ENCODE measurements at regions not wholly inside any gene's neighbourhood (a gene's known extent, or its start where the extent isn't known, plus 50 kb on each side); places are given as distances from the start of the nearest gene placed in this dataset.

DNA sequence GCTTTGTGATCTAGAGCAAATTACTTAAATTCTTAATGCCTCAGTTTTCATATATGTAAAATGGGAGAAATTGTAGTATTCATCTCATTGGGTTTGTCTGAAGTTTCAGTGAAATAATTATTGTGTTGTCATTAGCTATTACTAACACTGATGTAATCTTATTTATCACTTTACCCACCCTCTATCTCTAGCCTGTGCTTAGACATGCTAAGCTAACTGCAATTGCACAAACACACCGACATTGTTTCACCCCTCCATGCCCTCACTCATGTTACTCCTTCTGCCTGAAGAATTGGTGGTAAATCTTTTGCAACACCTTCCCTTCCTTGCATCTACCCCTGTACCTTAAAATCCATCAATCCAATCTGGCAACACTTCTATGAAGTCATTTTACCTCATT lies 241.6 kb downstream of the BCAT1 start:
- ATAC-seq: no peak
- no peak for DNase-seq (ENCODE audit: low spot score in 2 of 2)
- no peak overlapping the region for H3K4me3 Mint-ChIP-seq
- peaks cover 17% of the 10 kb centered on the region for H3K4me1 Mint-ChIP-seq
- H3K27ac Mint-ChIP-seq: no peak overlapping the region
- no peaks in the 10 kb centered on the region for H3K36me3 Mint-ChIP-seq
- peaks cover 3% of the 10 kb centered on the region for H3K9me3 Mint-ChIP-seq

DNA sequence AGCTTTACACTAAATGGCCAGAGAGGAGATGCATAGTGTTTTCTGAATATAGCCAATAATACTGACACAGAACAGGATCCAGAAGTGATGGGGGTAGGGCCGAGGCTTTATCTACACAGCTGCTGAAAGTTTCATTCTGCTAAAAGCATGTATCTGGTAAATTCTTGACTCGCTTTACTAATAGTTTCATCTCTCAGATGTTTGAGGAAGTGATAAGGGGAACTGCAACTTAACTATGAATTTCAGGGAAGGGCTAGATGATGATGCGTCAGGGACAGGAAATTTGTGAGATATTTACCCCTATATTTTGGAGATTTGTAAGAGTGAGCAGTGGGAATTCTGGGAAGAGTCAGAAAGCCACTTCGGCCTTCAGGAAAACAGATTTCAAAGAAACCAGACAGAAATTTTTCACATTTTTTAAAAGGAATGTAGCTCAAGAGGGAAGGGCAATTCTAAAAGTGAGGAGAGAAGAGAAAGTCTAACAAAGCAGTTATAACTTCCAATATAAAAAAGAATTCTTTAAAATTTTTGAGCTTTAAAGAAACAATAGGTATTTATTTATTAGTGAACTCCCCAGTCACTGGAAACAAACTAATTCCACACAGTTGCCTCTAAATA lies 243.1 kb downstream of the BCAT1 start:
- peak overlapping the region; percentile 38 for H3K4me3 Mint-ChIP-seq
- peak; percentile 50 for ATAC-seq
- peaks cover 3% of the 10 kb centered on the region for H3K9me3 Mint-ChIP-seq
- no peaks in the 10 kb centered on the region for H3K36me3 Mint-ChIP-seq
- peak overlapping the region; percentile 84 for H3K27ac Mint-ChIP-seq
- no peak for DNase-seq (ENCODE audit: low spot score in 2 of 2)
- H3K4me1 Mint-ChIP-seq: peaks cover 17% of the 10 kb centered on the region

DNA sequence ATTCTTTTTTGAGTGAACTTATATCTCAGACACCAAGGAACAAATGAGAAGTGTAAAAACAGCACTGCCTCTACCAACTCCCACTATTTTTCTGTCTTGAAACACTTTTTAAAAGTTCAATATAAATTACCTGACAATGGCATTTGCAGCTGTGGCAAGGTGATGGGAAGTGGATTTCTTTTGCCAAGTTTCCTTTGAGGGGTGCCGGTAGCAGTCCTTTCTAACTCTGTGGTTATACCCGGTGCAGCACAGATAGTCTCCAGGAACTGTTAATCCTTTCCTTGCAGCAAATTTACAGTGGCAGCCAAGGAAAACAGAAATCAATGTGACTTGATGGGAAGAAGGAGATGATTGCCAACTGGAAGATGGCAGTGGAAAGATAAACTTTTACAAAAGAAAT lies 243.7 kb downstream of the BCAT1 start:
- peak overlapping the region; percentile 84 for H3K27ac Mint-ChIP-seq
- ATAC-seq (no peak), DNase-seq (ENCODE audit: low spot score in 2 of 2) (no peak)
- peaks cover 17% of the 10 kb centered on the region for H3K4me1 Mint-ChIP-seq
- H3K36me3 Mint-ChIP-seq: no peaks in the 10 kb centered on the region
- H3K9me3 Mint-ChIP-seq: peaks cover 3% of the 10 kb centered on the region
- peak overlapping the region; percentile 38 for H3K4me3 Mint-ChIP-seq

DNA sequence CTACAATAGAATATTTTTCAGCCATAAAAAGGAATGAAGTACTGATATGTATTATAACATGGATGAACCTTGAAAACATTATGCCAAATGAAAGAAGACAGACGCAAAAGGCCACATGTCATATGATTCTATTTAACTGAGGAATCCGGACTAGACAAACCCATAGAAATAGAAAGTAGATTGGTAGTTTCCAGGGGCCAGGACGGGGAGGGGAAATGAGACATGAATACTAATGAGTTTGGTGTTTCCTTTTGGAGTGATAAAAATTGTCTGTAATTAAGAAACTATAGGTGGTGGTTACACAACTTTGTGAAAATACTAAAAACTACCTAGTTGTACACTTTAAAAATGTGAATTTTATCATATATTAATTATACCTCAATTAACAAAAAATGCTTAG lies 247.6 kb downstream of the BCAT1 start:
- Mint-ChIP-seq H3K4me1 (peaks cover 17% of the 10 kb centered on the region), H3K36me3 (no peaks in the 10 kb centered on the region), H3K27ac (no peak overlapping the region), H3K9me3 (peaks cover 3% of the 10 kb centered on the region), H3K4me3 (no peak overlapping the region)
- no peak for DNase-seq (ENCODE audit: low spot score in 2 of 2)
- peak; percentile 34 for ATAC-seq

DNA sequence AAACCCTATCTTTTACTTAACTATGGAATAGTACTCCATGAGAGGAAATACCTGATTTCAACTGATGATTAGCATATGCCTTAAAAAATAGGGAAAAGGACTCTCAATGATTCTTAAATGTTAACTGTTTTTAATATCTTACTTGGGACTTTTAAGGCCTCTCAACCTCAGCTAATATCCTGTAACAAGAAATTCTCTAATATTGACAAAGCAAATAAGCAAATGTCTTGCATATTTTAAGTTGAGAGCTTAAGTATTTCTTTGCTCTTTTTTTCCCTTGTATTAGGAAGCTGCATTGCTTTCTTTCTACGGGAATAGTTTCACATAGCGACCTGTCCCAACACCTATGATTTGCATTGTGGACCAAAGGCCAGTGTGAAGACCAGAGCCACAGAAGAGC lies 249.9 kb downstream of the BCAT1 start:
- Mint-ChIP-seq H3K4me3 (no peak overlapping the region), H3K36me3 (no peaks in the 10 kb centered on the region), H3K9me3 (no peaks in the 10 kb centered on the region), H3K4me1 (peaks cover 4% of the 10 kb centered on the region), H3K27ac (no peak overlapping the region)
- ATAC-seq (no peak), DNase-seq (ENCODE audit: low spot score in 2 of 2) (no peak)

DNA sequence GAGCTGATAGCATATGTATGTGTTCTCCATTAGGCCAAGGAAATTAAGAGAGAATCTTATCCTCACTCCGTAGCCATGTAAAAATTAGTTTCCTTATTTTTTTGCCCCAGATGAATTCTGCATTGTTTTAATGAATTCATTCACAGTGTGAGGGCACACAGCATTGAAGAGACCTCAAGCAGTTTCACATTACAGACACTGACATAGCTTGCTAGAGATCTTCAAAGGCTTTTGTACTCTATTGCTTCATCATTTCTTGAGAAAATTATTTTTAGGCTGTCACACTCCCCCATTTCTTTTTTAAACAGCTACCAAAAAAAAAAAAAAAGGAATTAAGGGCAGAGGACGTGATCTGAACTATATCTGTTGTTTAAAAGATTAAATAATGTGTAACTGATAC lies 251.1 kb downstream of the BCAT1 start:
- DNase-seq (ENCODE audit: low spot score in 2 of 2) (no peak), ATAC-seq (no peak)
- Mint-ChIP-seq H3K4me1 (no peaks in the 10 kb centered on the region), H3K27ac (no peak overlapping the region), H3K36me3 (no peaks in the 10 kb centered on the region), H3K4me3 (no peak overlapping the region), H3K9me3 (no peaks in the 10 kb centered on the region)

DNA sequence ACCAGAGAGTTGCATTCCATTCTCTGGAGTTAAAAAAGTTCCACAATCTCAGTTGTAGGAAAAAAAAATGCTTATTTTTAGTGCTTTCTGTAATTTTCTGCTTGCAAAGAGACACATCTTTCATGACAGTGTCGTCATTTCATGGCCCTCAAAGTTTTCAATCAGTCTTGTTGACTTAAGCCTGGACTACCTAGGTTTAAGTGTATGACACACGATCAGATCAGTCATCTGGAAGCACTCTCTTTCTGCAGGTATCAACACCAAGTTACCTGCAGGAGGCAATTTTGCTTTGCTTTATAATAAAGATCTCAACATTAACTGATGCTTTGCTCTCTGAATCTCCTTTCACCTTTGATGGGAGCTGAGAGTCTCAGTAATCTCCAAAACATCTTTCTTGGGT lies 251.6 kb downstream of the BCAT1 start:
- no peak overlapping the region for H3K27ac Mint-ChIP-seq
- H3K4me3 Mint-ChIP-seq: no peak overlapping the region

DNA sequence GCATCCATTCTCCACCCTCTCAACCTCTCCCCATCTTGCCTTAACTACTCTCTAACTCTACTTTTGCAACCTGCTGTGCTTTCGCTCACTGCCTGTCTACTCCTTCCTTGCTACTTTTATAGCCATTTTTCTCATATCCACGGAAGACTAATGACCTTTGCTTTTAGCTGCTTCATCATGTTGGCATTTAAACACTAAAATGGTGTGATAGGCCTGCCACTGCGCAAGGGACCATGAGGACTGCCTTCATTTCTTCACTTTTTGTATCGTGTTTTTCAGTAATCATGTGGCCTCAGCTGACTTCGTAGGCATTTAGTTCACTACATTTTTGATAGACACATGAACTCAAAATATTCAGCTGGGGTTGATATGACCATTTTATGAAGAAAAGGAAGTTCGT lies 252.1 kb downstream of the BCAT1 start:
- DNase-seq (ENCODE audit: low spot score in 2 of 2) (no peak), ATAC-seq (no peak)
- Mint-ChIP-seq H3K4me3 (no peak overlapping the region), H3K9me3 (no peaks in the 10 kb centered on the region), H3K36me3 (no peaks in the 10 kb centered on the region), H3K4me1 (no peaks in the 10 kb centered on the region), H3K27ac (no peak overlapping the region)

More for the DNA sequence above, 251.6 kb downstream of the BCAT1 start:
- DNase-seq (ENCODE audit: low spot score in 2 of 2) (no peak), ATAC-seq (no peak)
- Mint-ChIP-seq H3K4me1 (no peaks in the 10 kb centered on the region), H3K36me3 (no peaks in the 10 kb centered on the region), H3K9me3 (no peaks in the 10 kb centered on the region)

DNA sequence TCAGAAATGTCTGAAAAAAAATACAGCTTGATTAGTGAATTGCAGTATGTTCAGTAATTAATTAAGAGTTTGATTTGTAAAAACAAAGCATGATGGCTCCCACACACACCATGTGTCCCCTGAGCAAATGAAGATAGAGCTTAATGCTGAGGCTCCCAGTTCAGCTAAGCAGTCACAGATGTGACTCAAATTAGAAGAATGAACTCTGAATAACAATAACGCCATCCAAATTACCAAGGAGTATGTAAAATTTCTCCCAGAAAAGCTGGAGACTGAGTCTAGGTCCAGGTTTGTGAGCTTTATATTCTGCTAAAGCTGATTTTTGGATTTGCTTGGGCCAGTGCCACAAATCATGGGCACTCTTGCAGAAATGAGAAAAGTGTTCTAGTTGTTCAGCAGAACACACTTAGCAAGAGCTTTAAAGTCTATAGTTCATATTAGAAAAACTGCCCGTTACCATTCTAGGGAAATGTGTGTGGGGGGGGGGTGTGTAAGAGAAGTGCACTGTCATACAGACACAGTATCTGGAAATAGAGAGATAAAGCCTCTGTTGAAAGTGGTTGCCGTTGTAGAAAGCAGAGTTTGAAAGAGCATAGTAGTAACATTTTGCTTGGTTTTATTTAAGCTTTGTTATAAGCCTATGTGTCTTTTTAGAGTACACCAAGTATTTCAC lies 253.1 kb downstream of the BCAT1 start:
- Mint-ChIP-seq H3K27ac (no peak overlapping the region), H3K4me1 (no peaks in the 10 kb centered on the region), H3K36me3 (no peaks in the 10 kb centered on the region), H3K9me3 (no peaks in the 10 kb centered on the region), H3K4me3 (no peak overlapping the region)
- no peak for DNase-seq (ENCODE audit: low spot score in 2 of 2)
- ATAC-seq: no peak

DNA sequence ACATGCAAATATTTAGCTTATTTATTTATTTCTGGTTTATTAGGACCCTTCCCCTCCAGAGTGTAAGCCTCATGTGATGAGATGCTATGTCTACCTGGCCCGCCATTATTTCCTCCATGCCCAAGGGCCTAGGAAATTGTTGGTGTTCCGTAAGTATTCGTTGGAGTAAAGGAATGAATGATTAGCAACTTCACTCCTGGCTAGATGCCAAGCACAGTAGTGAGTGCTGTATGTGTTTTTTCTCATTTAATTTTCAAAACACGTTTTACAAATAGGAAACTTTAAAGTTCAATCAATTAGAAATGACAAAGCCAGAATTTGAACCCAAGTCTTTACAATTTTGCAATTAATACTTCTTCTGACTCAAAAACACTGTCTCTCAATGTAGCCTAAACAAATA lies 253.8 kb downstream of the BCAT1 start:
- no peak overlapping the region for H3K4me3 Mint-ChIP-seq
- H3K9me3 Mint-ChIP-seq: no peaks in the 10 kb centered on the region
- DNase-seq (ENCODE audit: low spot score in 2 of 2) (no peak), ATAC-seq (no peak)
- H3K27ac Mint-ChIP-seq: no peak overlapping the region
- no peaks in the 10 kb centered on the region for H3K4me1 Mint-ChIP-seq
- no peaks in the 10 kb centered on the region for H3K36me3 Mint-ChIP-seq

DNA sequence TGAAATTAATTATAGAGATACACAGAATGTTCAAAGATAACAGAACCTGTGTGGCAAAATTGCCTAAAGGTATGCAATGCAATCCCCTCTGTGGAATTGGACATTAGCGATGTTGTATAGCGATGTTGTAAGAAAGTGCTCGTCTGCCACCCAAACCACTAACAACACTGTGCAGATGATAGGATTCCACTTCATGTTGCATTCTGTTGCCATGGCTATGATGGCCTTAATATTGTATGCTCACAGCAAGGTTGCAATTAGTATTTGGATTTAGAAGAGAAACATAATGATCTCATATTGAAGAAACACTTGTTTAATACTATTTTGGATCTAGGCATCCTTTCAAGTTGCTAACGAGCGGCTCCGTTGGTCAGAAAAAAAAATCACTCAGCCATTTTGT lies 260.3 kb downstream of the BCAT1 start:
- no peaks in the 10 kb centered on the region for H3K36me3 Mint-ChIP-seq
- no peak for DNase-seq (ENCODE audit: low spot score in 2 of 2)
- H3K9me3 Mint-ChIP-seq: no peaks in the 10 kb centered on the region
- H3K27ac Mint-ChIP-seq: no peak overlapping the region
- no peaks in the 10 kb centered on the region for H3K4me1 Mint-ChIP-seq
- H3K4me3 Mint-ChIP-seq: no peak overlapping the region
- ATAC-seq: no peak

DNA sequence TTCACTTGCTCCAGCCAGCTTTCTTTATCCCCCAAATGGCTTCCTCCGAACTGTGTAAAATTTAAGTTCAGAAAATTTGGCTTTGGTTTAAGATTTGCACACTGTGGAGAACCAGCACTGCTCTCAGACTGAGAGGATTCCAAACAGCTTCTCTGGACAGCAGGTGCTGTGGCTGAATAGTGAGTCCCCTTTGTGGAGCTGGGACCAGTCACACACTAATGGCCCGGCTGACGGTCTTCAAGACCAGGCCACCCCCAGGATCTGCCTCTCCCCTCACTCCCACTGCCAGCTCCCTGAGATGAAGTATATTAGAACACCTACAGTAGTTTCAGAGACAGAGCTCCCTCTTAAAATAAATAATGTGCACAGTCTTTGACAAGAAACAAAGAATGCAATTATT lies 267.3 kb downstream of the BCAT1 start:
- Mint-ChIP-seq H3K36me3 (no peaks in the 10 kb centered on the region), H3K27ac (no peak overlapping the region), H3K4me1 (no peaks in the 10 kb centered on the region), H3K9me3 (no peaks in the 10 kb centered on the region), H3K4me3 (no peak overlapping the region)
- DNase-seq (ENCODE audit: low spot score in 2 of 2): no peak
- no peak for ATAC-seq

DNA sequence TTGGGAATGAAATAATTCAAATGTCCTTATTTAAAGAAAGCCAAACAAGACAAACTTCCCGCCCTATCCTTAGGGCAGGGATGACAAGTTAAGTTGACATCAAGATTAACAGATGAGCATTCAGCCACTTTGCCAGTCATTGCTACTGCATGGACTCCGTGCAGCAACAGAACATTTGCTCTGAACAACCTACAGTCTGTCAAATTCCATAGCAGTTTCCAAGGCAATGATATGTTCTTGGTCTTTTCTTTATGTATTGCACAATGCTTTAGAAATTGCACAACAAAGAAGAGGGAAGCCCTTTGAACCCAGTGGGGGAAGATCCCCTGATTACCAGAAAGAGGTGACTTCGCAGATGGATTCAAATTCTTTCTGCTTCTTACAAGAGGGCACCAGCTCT lies 269.8 kb downstream of the BCAT1 start:
- H3K36me3 Mint-ChIP-seq: no peaks in the 10 kb centered on the region
- H3K27ac Mint-ChIP-seq: no peak overlapping the region
- DNase-seq (ENCODE audit: low spot score in 2 of 2): no peak
- no peak for ATAC-seq
- no peaks in the 10 kb centered on the region for H3K4me1 Mint-ChIP-seq
- no peaks in the 10 kb centered on the region for H3K9me3 Mint-ChIP-seq
- no peak overlapping the region for H3K4me3 Mint-ChIP-seq

DNA sequence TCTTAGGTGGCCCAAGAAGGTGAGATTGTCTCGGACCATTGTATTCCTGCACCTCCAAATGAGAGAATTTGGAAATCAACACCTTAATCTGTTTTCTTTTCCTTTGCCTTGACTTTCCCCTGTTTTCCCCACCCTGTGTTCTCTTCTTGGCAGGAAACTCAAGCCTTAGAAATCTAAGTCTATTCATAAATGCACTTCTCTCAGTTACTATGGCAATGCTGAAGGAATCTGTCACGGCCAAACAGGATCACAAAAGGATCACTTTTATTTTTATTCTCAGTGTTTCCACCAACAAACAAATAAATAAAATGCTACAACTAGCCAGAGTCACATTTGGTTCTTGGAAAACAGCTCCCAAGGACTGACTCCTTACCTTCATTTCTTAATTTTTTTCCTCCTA lies 270.5 kb downstream of the BCAT1 start:
- no peak overlapping the region for H3K4me3 Mint-ChIP-seq
- ATAC-seq: no peak

DNA sequence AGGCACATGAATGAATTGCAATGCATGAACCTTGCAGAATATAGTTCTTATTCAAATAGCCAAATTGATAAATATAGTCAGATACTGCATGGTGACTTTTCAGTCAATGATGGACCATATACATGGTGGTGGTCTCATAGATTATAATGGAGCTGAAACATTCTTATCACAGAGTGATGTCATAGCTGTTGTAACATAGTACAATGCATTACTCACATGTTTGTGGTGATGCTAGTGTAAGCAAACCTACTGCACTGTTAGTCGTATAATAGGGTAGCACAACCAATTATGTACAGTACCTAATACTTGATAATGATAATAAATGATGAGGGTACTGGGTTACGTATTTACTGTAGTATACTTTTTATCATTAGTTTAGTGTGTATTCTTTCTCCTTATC lies 280.3 kb downstream of the BCAT1 start:
- DNase-seq (ENCODE audit: low spot score in 2 of 2): no peak
- H3K9me3 Mint-ChIP-seq: no peaks in the 10 kb centered on the region
- no peaks in the 10 kb centered on the region for H3K36me3 Mint-ChIP-seq
- H3K27ac Mint-ChIP-seq: no peak overlapping the region
- H3K4me1 Mint-ChIP-seq: no peaks in the 10 kb centered on the region
- no peak for ATAC-seq
- no peak overlapping the region for H3K4me3 Mint-ChIP-seq

More for the DNA sequence above, 270.5 kb downstream of the BCAT1 start:
- Mint-ChIP-seq H3K9me3 (no peaks in the 10 kb centered on the region), H3K27ac (no peak overlapping the region), H3K4me1 (no peaks in the 10 kb centered on the region), H3K36me3 (no peaks in the 10 kb centered on the region)
- no peak for DNase-seq (ENCODE audit: low spot score in 2 of 2)

DNA sequence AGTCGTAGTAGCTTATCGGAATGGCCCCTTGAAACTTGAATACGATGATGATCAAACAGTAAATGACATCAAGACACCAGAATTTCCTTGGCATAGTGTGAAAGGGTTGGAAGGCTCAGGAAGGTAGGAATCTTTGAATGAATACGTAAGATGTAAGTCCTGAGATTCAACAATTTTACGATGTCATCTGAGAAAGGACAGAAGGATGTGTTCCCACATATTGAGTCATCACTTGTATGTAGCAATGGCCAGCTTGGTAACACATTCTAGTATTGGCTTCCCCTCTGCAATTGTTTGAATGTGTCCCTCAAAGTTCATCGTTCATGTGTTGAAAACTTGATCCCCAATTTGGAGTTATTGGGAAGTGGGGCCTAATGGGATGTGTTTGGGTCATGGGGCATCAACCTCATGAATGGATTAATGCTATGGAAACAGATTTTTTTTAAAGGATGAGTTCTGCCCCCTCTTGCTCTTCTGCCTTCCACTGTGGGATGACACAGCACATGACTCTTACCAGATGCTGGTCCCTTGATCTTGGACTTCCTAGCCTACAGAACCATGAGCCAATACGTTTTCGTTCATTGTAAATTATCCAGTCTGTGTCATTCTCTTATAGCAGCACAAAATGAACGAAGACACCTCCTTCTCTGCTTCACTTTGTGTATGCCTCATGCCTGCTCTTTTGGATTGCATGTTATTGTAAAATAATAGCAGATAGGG lies 284.6 kb downstream of the BCAT1 start:
- H3K36me3 Mint-ChIP-seq: no peaks in the 10 kb centered on the region
- H3K4me3 Mint-ChIP-seq: no peak overlapping the region
- no peaks in the 10 kb centered on the region for H3K9me3 Mint-ChIP-seq
- ATAC-seq (no peak), DNase-seq (ENCODE audit: low spot score in 2 of 2) (no peak)
- H3K27ac Mint-ChIP-seq: no peak overlapping the region
- no peaks in the 10 kb centered on the region for H3K4me1 Mint-ChIP-seq

Data from stimulated activated effector memory CD8-positive, alpha-beta T cell treated with anti-CD3 and anti-CD28 coated beads, Interleukin-12 subunit alpha, Interleukin-12 subunit beta, amount 100 ng/mL, for 72 hours (primary cell).